ENCODE measurements at regions not wholly inside any gene's neighbourhood (a gene's known extent, or its start where the extent isn't known, plus 50 kb on each side); places are given as distances from the start of the nearest gene placed in this dataset.
A peak's percentile ranks its signal among the peaks of the same experiment; 100 is the strongest.
"Not testable (repeated sequence)": the region's sequence is repeated elsewhere in the genome, so short reads cannot be mapped to it uniquely, and the experiment has no call there.

- no peak for DNase-seq (ENCODE audit: low read depth in 1 of 2, low spot score in 1 of 2)
These were observed 73.4 kb downstream of the FGD2 start for GRCh38 chr6:37078814-37079213.

- no peak for DNase-seq (ENCODE audit: low read depth in 1 of 2, low spot score in 1 of 2)
These were observed 75.7 kb downstream of the FGD2 start for GRCh38 chr6:37081042-37081607.

- DNase-seq (ENCODE audit: low read depth in 1 of 2, low spot score in 1 of 2), result no peak
These were observed 77.1 kb downstream of the FGD2 start for GRCh38 chr6:37082390-37083130.

GRCh38 chr6:37083243-37084138 lies 78.0 kb downstream of the FGD2 start:
- no peak for DNase-seq (ENCODE audit: low read depth in 1 of 2, low spot score in 1 of 2)

- DNase-seq (ENCODE audit: low read depth in 1 of 2, low spot score in 1 of 2), result not testable (repeated sequence)
These were observed 79.2 kb downstream of the FGD2 start for GRCh38 chr6:37084665-37085064.

GRCh38 chr6:37085198-37085597 lies 79.7 kb downstream of the FGD2 start:
- no peak for DNase-seq (ENCODE audit: low read depth in 1 of 2, low spot score in 1 of 2)

- DNase-seq (ENCODE audit: low read depth in 1 of 2, low spot score in 1 of 2), result no peak
These were observed 81.1 kb upstream of the PIM1 start for GRCh38 chr6:37088897-37089296.

GRCh38 chr6:37089783-37090182 lies 80.2 kb upstream of the PIM1 start:
- no peak for DNase-seq (ENCODE audit: low read depth in 1 of 2, low spot score in 1 of 2)

GRCh38 chr6:37091104-37091503 lies 78.8 kb upstream of the PIM1 start:
- DNase-seq (ENCODE audit: low read depth in 1 of 2, low spot score in 1 of 2), result not testable (repeated sequence)

GRCh38 chr6:37091586-37091985 lies 78.4 kb upstream of the PIM1 start:
- DNase-seq (ENCODE audit: low read depth in 1 of 2, low spot score in 1 of 2), result not testable (repeated sequence)

- DNase-seq (ENCODE audit: low read depth in 1 of 2, low spot score in 1 of 2), result no peak
These were observed 76.8 kb upstream of the PIM1 start for GRCh38 chr6:37092923-37093727.

GRCh38 chr6:37093728-37094069 lies 76.3 kb upstream of the PIM1 start:
- DNase-seq (ENCODE audit: low read depth in 1 of 2, low spot score in 1 of 2), result no peak

- DNase-seq (ENCODE audit: low read depth in 1 of 2, low spot score in 1 of 2), result no peak
These were observed 74.0 kb upstream of the PIM1 start for GRCh38 chr6:37095997-37096396.

GRCh38 chr6:37097335-37097734 lies 72.6 kb upstream of the PIM1 start:
- no peak for DNase-seq (ENCODE audit: low read depth in 1 of 2, low spot score in 1 of 2)

GRCh38 chr6:37099442-37099841 lies 70.5 kb upstream of the PIM1 start:
- DNase-seq (ENCODE audit: low read depth in 1 of 2, low spot score in 1 of 2), result no peak

- no peak for DNase-seq (ENCODE audit: low read depth in 1 of 2, low spot score in 1 of 2)
These were observed 69.2 kb upstream of the PIM1 start for GRCh38 chr6:37100745-37101144.

GRCh38 chr6:37101991-37102298 lies 68.0 kb upstream of the PIM1 start:
- no peak for DNase-seq (ENCODE audit: low read depth in 1 of 2, low spot score in 1 of 2)

GRCh38 chr6:37102299-37103168 lies 67.4 kb upstream of the PIM1 start:
- peak; percentile 37 to 51 for DNase-seq (ENCODE audit: low read depth in 1 of 2, low spot score in 1 of 2)

GRCh38 chr6:37103169-37104039 lies 66.5 kb upstream of the PIM1 start:
- DNase-seq (ENCODE audit: low read depth in 1 of 2, low spot score in 1 of 2), result no peak

GRCh38 chr6:37104824-37105147 lies 65.2 kb upstream of the PIM1 start:
- no peak for DNase-seq (ENCODE audit: low read depth in 1 of 2, low spot score in 1 of 2)
